HG03575 (cell line): ENCODE measurements at regions not wholly inside any gene's neighbourhood (a gene's known extent, or its start where the extent isn't known, plus 50 kb on each side); places are given as distances from the start of the nearest gene placed in this dataset.

Source experiments
- ATAC-seq: cut with Tn5 transposase; IDR thresholded peaks from one replicate; pipeline ENCODE4 v1.9.1; 2021; ENCODE audit not compliant: unreplicated experiment, insufficient number of reproducible peaks, low FRiP score; ENCODE audit errors: extremely low read depth

GRCh38 chrX:6813836-6814370 is 279.0 kb upstream of the VCX3A start:
- no peak for ATAC-seq

- no peak for ATAC-seq
These were observed 277.2 kb upstream of the VCX3A start for GRCh38 chrX:6812087-6812486.

GRCh38 chrX:6810776-6811175 is 275.9 kb upstream of the VCX3A start:
- no peak for ATAC-seq

GRCh38 chrX:6803607-6804006 is 268.7 kb upstream of the VCX3A start:
- no peak for ATAC-seq

DNA sequence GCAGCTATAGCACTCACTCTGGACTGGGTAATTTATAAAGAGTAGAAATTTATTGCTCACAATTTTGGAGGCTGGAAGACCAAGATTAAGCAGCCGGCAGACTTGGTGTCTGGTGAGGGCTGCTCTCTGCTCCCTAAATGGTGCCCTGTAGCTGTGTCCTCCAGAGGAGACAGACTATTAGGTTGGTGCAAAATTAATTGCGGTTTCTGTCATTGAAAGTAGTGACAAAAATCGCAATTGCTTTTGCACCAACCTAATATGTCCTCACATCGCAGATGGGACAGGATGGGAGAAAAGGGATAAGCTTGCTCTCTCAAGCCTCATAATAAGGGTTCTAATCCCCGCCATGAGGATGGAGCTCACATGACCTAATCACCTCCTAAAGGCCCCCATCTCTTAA is 258.1 kb upstream of the VCX3A start:
- ATAC-seq = no peak

GRCh38 chrX:6783912-6784311 is 249.0 kb upstream of the VCX3A start:
- no peak for ATAC-seq

- no peak for ATAC-seq
These were observed 247.9 kb upstream of the VCX3A start for GRCh38 chrX:6782831-6783230.

DNA sequence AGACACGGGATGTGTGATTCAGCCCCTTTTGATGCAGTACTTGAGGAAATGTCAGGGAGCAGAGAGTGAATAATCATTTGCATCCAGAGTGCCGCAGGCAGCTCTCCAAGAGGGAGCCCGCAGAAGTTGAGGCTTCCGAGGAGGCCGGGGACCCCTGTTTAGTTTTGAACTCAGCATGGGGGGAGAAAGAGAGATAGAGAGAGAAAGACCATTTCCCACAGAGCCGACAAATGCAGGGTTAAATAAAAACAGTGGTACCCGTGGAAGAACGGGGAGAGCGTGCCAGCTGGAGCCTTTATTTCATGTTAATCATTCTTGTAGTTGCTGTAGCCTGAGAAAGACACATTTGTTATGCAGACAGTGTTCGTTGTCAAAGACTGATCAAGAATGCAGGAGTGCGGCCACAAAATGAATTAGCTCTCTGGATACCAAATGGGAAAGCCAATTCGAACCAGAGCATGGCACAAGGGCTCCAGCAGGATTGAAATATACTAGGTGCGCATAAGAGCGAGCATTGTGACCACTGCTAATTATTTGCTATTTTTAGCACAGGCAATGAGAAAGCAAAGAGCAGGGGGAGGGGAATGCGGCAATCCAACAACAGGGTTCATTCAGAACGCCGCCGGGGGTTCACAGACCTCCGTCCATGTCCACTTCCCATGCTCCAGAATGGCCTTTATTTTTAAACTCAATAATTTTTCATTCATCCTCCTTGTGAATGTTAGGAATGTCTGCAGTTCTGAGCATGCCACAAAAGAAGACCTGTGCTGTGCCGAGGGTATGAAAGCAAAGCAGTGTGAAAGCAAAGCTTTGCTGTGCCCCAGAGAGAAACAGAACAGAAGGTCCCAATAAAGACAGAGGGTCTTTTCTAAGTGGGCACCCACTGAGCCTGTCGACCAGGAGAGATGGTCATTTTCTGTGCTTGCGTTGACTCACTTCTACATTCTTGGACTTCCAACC is 243.9 kb upstream of the VCX3A start:
- ATAC-seq = no peak

- no peak for ATAC-seq
These were observed 242.5 kb upstream of the VCX3A start for GRCh38 chrX:6777238-6778002.

GRCh38 chrX:6770936-6771335 is 236.0 kb upstream of the VCX3A start:
- ATAC-seq = no peak

- no peak for ATAC-seq
These were observed 234.0 kb upstream of the VCX3A start for GRCh38 chrX:6768881-6769280.

DNA sequence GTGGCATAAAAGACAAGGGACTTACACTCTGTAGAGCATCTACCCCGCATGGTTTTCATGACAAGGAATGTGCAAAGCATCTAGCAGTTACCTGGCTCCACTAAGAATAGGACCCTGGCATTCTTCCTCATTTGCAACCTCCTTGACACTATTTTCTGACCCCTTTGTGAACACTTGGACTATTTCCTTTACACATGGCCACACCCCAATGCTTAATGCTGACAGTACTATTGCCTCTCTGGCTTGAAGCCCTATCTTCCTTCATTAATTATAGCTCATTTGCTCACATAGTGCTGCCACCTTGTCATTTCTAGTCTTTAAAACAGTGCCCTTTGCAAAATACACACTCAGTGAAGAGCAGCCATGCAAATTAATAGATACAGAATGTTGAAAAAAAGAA is 226.3 kb upstream of the VCX3A start:
- no peak for ATAC-seq

- no peak for ATAC-seq
These were observed 224.9 kb upstream of the VCX3A start for GRCh38 chrX:6759655-6760375.

DNA sequence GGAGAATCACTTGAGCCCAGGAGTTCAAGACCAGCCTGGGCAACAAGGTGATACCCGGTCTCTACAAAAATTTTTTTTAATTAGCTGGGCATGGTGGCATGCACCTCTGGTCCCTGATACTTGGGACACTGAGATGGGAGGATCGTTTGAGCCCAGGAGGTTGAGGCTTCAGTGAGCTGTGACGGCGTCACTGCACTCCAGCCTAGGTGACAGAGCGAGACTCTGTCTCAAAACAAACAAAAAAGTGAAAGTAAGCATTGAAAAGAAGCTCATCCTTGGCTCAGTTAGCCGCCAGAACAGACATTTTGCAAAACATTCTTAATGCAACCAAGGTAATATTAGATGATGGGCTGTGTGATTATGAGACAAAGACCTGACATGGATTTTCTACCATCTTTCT is 223.3 kb upstream of the VCX3A start:
- no peak for ATAC-seq

GRCh38 chrX:6757631-6758030 is 222.7 kb upstream of the VCX3A start:
- no peak for ATAC-seq

- ATAC-seq = no peak
These were observed 213.7 kb upstream of the VCX3A start for GRCh38 chrX:6748595-6748994.

DNA sequence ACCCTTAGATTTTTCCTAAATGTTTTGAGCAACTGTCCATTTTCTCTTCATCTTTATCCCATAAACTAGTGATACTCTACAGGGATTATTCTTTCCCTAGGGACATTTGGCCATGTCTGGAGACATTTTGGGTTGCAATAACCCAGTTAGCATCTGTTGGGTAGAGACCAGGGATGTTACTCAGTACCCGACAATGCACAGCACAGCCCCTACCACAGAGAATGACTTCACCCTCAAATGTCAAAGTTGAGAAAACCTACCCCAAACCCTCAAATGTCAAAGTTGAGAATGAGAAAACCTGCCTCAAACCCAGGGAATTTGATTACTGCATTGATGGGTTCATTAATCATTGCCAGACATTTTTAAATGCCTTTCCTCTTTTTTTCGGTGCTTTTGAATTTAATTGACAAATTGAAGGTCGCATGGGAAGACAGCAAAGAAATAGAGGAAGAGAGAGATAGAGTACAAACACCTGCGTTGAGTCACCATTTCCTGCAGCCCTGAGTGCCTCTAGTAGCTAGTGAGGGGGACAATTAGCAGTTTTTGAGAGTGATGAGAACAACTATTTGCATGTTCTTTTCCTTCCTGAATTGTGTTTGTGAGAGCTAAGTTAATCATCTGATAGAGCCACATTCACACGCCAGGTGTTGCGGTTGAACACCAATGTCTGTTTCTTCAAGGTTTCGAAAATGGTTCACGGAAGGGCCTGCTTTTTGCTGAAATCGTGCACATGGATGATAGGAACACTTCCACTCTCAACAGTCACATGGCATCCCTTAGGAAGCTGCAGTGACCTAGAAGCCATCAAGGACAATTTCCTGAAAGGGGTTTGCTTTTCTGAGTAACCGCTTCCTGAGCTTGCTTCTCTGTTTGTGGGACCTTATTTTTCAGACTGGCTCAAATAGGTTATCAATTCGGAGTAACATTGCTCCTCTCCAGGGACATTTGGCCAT is 203.9 kb upstream of the VCX3A start:
- ATAC-seq = peak; percentile 98
